ENCODE measurements at regions not wholly inside any gene's neighbourhood (a gene's known extent, or its start where the extent isn't known, plus 50 kb on each side); places are given as distances from the start of the nearest gene placed in this dataset.
"Not testable (repeated sequence)": the region's sequence is repeated elsewhere in the genome, so short reads cannot be mapped to it uniquely, and the experiment has no call there.

DNA sequence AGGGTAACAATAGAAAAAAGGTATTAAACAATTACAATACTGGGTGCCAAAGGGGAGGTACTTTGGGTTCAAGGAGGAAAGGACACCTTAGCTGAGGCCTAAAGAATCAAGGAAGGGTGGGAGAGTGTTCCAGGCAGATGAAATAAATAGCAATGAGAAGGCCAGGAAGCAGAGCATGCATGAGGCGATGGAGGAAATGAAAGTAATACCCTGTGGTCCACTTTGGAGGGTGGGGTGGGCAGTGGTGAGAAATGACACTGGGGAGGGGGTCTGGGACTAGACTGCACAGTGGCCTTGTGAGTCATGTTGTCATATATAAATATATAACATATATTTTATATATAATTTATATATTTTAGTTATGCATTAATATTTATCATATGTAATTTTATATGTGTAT is 55.9 kb downstream of the BHLHE40 start:
- DNase-seq (ENCODE audit: low read depth): no peak

DNA sequence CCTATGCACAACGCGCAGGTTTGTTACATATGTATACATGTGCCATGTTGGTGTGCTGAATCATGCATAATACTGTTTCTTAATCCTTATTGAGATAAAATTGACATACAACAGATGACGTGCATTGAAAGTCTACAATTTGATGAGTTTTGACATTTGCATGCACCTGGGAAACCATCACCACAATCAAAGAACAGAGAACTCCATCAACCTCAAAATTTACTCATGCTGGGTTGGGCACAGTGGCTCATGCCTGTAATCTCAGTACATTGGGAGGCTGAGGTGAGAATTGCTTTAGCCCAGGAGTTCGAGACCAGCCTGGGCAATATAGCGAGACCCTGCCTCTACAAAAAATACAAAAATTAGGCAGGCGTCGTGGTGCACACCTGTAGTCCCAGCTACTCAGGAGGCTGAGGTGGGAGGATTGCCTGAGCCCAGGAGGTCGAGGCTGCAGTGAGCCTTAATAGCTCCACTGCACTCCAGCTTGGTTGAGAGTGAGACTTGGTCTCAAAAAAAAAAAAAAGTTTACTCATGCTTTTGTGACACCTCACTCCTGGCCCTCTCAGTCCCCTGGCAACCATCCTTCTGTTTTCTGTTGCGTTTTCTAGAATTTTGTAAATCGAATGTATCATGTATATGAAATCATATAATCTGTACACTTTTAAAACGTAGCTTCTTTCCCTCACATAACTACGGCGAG is 56.6 kb downstream of the BHLHE40 start:
- DNase-seq (ENCODE audit: low read depth): no peak

DNA sequence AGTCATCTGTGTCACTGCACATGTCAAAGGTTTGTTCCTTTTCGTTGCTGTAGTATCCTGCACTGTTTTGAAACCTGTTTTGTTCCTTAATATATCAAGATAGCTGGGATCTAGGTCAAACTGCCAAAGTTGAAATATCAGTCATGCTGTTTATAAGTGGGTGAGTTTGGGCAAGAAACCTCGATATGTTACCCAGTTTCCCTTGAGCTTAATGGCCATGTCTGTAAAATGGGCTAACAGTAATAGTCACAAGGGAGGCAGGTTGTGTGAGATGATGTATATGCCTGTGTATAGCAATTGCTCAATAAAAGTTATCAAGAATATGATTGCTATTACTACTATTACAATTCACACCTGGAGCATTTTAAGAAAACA is 57.1 kb downstream of the BHLHE40 start:
- DNase-seq (ENCODE audit: low read depth): no peak

DNA sequence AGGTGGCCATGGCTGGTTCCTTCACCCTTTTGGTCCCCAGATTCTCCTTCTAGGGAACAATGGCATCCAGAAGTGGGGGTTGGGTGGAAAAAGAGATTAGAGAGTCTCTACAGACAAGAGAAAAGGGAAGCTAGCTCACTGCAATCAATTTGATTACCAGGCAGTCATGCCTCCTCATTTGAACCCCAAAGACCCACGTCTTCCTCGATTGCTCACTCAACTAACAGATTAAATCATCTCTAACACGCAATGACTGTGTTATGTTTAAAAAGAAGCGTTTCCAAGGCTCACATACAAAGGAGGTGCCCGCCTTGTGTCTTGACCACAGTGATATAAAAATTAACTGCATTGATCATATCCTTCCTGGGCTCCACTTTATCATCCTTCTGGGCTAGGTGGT is 57.6 kb downstream of the BHLHE40 start:
- no peak for DNase-seq (ENCODE audit: low read depth)

DNA sequence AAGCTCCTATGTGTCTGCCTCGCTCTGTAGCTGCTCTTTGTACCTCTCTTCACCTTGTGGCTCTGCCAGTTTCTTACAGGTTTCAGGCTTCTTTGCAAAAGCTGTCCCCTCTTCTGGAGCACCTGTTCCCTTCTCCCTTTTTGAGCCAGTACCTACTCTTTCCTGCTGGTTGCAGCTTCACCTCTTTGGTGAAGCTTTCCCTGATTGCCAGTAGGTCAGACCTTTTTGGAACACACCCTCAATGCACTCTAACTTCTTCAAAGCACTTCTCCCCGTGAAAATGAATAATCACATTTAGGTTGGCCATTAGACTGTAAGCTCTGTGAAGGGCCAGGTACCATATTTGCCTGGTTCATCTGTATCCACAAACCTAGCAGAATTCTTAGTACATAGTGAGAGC is 60.3 kb downstream of the BHLHE40 start:
- no peak for DNase-seq (ENCODE audit: low read depth)

DNA sequence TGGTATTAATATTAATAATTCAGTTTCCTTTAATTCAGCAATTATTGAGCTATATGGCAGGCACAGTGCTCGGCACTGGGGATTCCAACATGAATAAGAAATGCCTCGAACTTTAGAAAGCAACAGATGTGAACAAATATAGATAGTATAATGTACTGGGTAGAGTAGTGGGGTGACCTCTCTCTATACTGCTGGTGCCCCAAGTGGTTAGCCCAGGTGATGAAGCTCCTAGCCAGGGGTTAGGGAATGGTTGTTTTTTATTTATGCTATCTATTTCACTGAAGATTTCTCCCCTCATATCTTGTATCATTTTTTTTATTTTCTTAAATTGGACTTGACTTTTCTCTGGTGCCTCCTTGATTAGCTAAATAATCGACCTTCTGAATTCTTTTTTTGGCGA is 62.1 kb downstream of the BHLHE40 start:
- DNase-seq (ENCODE audit: low read depth): no peak

DNA sequence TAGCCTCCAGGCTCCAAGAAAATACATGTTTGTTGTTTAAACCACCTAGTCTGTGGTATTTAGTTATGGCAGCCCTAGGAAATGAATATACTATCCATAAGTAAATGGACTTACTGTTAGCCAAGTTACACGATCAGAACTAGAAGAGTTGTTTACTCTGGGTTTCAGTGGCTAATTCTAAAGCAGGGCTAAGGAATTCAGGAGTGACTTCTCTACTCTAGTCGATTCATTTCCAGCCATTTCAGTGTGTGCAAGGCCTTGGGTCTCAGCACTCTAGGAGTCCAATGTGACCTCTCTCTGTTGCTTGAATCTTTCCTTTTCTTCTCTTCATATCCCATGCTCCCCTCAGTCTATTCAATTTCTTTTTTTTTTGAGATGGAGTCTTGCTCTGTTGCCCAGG is 66.7 kb downstream of the BHLHE40 start:
- no peak for DNase-seq (ENCODE audit: low read depth)

DNA sequence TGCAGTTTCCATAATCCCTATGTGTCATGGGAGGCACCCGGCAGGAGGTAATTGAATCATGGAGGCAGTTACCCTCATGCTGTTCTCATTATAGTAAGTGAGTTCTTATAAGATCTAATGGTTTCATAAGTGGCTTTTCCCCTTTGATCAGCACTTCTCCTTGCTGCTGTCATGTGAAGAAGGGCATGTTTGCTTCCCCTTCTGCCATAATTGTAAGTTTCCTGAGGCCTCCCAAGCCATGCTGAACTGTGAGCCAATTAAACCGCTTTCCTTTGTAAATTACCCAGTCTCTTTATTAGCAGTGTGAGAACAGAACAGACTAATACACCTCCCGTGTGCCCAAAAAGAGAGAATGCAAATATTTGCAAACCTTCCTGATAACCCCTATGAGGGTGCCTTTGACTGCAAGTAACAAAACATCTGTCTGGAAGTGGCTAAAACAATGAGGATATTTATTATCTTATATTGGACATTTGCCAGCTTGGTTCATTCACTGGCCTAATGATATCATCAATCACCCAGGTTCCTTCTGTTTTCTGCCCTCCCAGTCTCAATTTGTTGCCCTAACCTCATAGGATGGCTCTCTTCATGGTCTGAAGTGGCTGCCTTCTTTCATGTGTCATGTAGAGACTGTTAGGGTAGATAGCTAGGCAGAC is 68.7 kb downstream of the BHLHE40 start:
- DNase-seq (ENCODE audit: low read depth): no peak

DNA sequence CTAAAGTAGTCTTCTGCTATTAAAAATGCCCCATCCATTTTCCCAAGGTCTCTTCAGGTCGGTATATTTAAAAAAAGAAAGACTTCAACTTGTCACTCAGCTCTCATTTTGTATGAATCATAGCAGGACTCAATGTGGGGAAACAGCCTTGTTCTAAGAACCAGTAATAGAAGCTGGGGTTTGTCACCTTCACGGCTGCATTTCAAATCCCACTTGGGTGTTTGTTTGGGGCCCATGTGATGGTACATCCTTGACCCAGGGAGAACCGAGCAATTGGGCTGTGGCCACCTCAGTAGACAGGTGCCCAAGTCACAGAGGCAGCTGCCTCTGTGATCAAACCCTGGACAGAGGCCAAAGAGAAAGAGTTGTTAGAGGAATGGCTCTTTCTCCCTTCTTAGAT is 70.3 kb upstream of the ARL8B start:
- DNase-seq (ENCODE audit: low read depth): no peak

DNA sequence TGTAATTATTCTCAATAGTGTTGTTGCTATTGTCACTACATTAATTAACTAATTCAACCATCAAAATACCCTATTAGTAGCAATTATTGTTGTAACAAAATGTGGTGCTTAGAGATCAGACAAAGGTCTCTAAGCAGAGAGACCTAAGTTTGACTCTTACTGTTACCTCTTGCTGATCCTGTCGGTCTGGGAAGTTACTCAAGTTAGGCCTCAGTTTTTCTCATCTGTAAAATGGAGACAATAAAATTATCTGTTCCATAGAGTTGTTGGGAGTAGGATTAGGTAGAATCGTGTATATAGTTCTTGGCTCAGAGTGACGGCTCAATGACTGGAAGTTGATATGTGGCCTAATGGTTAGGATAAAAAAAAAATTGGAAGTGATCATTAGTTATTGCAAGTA is 69.8 kb upstream of the ARL8B start:
- DNase-seq (ENCODE audit: low read depth): no peak

DNA sequence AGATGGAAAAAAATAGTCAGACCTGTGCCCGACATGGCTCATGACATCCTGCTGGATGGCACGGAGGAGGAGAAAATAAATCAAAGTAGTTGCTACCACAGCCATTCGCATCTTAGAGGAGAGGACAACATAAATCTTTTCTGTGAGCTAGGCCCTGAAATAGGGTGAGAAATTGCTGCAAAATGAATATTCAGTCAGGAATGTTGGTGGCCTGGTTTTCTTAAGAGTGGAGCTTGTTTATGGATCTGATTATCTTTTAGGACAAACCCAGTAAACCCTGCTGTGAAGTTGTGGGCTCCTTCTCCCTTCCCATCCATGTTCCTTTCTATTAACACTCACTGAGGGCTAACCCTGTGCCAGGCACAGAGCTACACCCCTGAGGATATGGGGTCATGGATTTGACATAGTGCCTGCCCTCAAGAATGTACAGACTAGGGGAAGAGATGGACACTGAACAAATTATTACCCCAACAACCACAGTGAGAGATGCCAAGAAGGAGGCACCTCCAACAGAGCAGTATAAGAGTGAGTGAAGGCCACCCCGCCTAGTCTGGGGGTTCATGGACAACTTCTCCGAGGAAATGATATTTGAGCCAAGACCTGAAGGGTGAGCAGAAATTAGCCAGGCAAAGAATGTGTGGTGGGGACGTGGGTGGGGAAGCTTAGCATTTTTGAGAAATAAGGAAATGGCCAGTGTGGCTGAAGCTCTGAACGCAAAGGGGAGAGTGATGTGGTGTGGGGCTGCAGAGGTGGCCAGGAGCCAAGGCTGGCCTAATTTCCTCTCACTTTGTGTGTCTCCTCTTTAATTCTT is 68.9 kb upstream of the ARL8B start:
- no peak for DNase-seq (ENCODE audit: low read depth)

DNA sequence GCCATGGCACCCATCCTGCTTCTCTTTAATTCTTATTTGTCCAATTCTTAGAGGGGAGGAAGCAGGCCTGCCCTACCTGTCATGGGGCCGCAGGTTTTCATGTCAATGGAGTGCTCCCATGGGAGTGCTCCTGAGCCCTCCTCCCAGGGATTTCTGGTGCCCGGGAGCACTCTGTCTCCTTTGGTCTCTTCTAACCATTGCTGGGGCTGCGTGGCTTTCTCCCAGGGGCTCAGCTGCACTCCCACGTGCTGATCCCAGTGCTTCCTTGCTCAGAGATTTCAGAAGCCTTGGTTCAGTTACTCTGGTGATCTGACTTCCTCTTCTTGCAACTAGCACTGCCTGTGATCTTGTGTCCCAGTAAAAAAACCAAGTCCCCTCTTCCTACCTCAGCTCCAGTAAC is 68.0 kb upstream of the ARL8B start:
- no peak for DNase-seq (ENCODE audit: low read depth)

DNA sequence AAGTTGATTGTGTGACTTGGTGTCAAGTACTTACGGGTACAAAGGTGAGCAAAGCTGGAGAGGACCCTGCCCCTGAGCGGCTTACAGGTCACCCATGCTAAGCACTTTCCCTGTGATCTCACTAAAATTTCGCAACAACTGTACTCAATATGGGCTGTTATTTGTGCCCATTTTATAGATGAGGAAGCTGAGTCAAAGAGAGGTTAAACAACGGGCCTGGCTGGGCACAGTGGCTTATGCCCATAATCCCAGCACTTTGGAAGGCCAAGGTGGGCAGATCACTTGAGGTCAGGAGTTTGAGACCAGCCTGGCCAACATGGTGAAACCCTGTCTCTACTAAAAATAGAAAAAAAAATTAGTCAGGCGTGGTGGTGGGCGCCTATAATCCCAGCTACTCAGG is 67.5 kb upstream of the ARL8B start:
- DNase-seq (ENCODE audit: low read depth): not testable (repeated sequence)

DNA sequence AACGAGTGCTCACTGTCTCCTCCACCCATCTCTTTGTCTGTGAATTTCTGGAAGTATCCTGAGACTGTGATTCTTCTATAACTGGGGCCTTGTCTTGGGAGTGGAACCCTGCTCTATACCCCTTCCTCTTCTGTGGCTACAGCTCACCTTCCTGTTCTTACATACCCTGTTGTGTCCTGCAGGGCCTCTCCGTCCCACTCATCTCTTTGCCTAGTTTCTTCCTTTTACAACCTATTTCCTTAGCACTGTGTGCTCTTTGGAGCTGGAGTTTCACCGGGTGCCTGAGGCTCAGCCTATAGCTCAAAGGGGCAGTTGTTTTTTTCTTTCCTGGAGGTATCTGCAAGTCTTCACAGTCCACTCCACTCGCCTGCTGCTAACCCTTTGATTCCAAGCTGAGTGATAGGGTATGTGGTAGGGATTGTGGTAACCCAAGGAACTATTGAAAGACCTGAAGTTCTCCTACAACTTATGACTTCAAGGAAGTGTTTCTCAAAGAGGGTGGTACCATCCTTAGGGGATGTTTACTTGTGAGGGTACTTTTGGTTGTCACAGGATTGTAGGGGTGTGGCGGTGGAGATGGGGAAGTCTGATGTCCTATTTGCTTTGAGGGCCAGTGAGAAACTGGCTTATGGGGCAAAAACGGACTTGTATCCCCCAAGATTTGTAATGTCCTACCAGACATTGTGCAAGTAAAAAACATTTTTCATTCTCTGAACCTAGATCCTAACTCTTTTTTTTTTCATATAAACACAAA is 66.6 kb upstream of the ARL8B start:
- DNase-seq (ENCODE audit: low read depth): no peak

DNA sequence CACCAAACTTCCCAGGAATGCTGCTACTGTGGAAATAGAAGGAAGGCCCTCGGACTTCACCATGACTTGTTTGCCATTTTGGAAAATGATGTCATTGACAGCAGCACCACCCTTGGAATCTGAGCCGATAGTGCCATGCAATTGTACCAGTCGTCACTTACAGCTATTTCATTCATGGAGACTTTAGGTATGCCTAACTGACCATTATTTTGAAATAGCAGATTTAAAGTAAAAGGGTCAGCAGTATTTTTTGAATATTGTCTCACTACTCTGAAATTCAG is 66.0 kb upstream of the ARL8B start:
- no peak for DNase-seq (ENCODE audit: low read depth)

DNA sequence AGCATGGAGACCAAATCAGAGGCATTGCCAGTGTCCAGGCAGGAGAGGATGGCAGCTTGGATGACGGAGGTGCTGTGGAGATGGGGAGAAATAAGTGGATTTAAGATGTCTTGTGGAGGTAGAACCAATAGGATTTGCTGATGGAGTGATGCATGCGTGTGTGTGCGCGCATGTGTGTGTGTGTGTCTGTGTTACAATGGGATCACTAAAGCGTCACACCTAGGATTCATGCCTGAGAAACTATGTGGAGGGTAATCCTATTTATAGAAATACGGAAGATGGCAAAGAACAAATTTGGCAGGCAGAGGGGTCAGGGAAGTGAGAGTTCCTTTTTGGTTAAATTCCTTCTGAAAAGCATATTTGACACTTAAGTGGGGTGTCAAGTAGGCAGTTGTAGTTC is 64.8 kb upstream of the ARL8B start:
- no peak for DNase-seq (ENCODE audit: low read depth)

DNA sequence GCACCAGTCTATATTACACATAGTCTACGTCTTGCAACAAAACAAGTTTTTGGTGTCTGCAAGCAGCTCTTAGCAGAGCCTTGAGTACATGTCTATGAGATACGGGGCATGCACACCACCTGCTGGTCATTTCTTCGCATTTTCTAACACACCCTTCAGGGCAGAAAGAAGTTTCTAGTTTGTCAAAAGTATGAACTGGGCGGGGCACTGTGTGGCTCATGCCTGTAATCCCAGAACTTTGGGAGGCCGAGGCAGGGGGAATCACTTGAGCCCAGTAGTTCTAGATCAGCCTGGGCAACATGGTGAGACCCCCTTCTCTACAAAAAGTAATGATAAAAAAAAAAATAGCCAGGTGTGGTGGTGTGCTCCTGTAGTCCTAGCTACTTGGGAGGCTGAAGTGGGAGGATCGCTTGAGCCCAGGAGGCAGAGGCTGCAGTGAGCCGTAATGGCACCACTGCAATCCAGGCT is 64.2 kb upstream of the ARL8B start:
- peak; percentile 48 for DNase-seq (ENCODE audit: low read depth)

DNA sequence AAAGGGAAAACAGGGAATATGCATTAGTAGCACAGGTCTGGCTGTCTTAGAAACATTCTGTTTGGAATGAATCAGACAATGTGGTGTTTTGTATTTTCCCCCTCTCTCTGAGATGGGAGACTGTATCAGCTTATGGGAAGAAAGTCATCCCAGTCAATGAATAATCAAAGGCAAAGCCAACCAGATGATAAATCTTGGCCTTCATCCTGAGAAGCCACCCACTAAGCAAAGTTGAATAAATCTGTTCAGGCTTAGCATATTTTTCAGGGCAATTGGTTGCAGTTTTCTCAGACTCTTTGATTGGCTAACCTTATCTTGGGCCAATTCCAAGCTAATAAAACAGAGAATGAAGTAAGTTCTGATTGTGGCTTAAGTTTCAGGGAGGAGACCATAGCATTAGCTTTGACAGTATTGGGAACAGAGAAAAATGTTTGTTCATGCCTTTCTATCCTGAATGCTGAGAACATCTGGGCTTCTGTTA is 63.6 kb upstream of the ARL8B start:
- DNase-seq (ENCODE audit: low read depth): no peak

DNA sequence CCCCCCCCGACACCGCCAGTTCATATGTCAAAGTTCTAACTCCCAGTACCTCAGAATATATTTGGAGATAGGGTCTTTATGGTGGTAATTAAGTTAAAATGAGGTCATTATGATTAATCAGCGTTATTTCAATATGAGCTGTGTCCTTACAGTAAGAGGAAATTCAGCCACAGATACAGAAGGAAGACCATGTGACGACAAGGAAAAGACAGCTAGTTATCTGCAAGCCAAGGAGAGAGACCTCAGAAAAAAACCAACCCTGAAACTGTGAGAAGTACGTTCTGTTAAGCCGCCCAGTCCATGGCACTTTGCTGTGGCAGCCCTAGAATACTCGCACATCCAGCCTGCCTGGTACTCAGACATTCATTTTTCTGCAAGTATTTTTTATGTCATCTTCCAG is 62.3 kb upstream of the ARL8B start:
- DNase-seq (ENCODE audit: low read depth): no peak

DNA sequence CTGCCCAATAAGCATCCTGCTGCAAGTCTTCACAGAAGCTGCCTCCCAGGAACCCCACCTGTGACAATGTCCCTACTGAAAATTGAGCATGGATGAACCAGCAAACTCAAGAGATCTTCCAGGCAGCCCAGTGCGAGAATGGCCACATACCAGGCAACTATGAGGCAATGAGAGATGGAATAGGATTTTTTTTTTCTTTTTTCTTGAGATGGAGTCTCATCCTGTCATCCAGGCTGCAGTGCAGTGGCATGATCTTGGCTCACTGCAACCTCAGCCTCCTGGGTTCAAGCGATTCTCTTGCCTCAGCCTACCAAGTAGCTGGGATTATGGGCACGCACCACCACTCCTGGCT is 60.9 kb upstream of the ARL8B start:
- no peak for DNase-seq (ENCODE audit: low read depth)

DNA sequence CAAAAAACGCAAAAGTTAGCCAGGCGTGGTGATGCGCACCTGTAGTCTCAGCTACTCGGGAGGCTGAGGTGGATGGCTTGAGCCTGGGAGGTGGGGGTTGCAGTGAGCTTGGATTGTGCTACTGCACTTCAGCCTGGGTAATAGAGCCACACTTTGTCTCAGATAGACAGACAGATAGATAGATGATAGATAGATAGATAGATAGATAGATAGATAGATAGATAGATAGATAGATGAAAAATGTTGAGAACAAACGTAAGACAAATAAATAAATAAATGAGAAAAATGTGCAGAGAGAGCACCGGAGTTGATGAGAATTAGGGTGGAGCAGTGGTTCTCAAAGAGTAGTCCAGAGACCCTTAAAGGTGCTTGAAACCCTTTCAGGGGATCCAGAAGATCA is 58.4 kb upstream of the ARL8B start:
- DNase-seq (ENCODE audit: low read depth): no peak

DNA sequence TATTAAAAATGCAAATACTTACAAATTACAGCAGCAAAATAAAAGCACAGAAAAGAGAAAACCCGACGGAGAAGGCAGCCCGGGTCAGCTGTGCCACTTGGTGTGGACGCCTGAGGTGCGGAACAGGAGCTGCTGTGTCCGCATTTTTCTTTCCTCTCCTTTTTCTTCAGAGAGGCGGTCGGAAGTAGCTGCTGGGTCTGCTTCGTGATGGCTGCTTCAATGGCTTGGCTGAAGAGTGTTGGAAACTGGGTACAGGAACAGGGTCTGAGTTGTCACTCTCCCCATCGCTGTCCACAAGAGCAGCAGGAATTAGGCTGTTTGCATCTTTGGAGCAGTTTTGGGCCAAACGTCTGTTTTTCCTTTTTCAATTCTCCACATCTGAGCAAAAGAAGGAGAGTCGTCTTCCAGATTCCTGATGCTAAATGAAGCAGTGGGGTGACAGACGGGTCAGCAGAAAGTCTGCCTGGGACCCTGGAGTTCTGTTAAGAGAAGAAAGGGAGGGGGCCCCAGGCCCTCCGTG is 53.5 kb upstream of the ARL8B start:
- DNase-seq (ENCODE audit: low read depth): no peak

DNA sequence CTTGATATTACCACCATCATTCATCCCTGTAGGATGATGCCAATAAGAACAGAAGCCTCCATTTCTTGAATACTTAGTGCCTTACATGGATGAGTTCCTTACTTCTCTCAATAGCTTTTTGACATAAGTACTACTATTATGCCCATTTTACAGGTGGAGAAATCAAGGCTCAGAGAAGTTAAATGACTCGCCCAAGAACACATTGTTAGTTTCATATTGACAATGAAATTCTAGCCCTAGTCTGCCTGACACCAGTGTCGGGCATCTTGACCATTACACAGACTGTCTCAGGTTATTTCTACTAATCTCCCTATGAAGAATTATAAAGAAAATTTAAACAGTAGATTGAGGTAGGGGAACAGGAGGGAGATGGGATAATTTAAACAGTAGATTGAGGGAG is 52.5 kb upstream of the ARL8B start:
- DNase-seq (ENCODE audit: low read depth): no peak
